AML-193 (cell line): ENCODE measurements at regions not wholly inside any gene's neighbourhood (a gene's known extent, or its start where the extent isn't known, plus 50 kb on each side); places are given as distances from the start of the nearest gene placed in this dataset.

Experiments used
- DNase-seq, 2 experiments: peaks; one replicate each; lab custom pipeline; 2025; lab: John Stamatoyannopoulos, UW

DNA sequence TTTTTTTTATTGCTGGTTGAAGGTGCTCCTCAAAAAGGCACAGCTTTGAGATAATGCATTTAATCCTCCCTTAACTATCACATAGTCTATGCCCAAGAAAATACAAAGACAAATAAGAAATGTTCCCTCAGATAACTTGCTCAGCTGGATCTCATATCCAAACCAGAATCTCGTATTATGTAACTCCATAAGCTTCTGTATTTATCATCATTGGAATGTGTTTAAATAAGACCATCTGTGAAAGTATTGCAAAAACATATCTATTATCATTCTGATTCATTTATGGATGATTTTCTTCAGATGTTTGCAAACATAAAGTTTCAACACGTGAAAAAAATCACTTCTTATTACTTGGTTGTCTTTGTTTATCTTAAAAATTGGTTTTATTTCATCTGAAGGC is 190.9 kb downstream of the IRS2 start:
- DNase-seq = no peak

DNA sequence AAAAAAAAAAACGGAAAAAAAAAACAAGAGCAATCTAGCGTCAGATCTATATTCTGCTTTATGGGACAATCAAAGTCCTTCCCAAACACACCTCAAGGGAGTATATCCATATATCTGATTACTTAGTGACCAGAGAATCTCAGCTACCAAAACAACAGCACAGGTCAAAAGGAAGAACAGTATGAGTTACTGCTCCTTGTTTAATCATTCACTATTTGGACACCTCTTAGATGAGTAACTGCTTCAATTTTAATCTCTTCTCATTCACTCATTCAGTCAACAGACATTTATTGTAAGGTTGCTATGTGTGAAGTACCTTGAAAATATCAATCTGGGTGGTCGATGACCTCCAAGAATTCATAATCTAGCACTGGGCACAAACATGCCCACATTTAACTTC is 193.2 kb downstream of the IRS2 start:
- no peak for DNase-seq

GRCh38 chr13:109592770-109593169 is 193.6 kb downstream of the IRS2 start:
- no peak for DNase-seq

DNA sequence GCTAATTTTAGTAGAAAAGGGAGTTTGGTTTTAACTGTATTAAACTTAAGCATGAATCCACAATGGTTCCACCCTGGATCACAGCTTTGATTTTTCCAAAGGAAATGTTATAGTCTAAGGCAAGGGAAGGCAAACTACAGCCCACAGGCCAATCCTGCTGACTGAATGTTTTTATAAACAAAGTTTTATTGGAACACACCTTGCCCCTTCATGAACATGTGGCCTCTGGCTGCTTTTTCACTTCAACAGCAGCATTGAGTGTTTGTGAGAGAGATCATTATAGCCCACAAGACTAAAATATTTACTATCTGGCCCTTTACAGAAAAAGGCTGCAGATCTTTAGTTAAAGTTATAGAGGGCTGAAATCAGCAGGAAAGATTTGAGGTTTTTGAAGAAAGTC is 198.7 kb downstream of the IRS2 start:
- no peak for DNase-seq

- no peak for DNase-seq
Measured at GRCh38 chr13:109586509-109587346, 199.7 kb downstream of the IRS2 start.

GRCh38 chr13:109584844-109585361 is 201.5 kb downstream of the IRS2 start:
- DNase-seq = no peak

GRCh38 chr13:109577191-109577700 is 209.1 kb downstream of the IRS2 start:
- no peak for DNase-seq

DNA sequence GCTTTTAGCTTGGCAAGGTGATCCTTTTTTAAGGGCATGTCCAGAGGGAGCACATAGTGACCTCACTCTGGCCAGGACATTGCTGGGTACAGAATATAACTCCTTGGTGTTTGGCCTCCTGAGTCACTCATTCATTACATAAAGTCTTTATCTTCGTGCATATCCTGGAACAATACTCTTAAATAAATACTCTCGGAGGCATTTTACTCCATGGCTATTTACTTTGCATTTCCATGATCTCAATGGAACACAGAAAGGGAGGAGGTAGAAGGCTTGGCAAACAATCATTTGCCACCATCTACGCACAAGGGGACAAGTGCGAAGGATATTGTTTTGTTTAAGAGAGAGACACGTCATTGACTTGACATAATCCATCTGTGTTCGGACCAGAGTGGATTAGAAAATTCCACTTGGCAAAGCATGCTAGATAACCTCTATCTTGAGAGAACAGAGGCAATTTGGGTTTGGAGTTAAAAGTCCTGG is 210.0 kb downstream of the IRS2 start:
- DNase-seq = no peak

DNA sequence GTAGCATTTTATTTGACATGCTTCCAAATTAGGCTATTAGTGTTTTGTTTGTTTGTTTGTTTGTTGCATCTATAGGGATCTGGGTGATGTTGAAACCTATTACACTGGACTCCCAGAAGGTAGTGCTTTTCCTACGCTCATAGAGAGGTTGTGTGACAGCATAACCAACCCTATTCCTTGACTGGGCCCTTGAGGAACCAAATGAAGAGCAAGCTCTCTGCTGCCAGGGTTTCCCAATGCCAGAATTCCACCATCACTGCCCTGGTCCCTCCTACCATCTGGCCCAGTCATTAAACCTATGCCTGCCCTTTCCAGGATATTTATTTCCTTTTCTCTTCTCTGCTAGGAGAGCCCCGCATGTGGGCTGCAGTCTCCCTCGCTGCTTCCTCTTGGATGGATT is 210.6 kb downstream of the IRS2 start:
- no peak for DNase-seq

- no peak for DNase-seq
Measured at GRCh38 chr13:109572389-109572788, 214.0 kb downstream of the IRS2 start.

DNA sequence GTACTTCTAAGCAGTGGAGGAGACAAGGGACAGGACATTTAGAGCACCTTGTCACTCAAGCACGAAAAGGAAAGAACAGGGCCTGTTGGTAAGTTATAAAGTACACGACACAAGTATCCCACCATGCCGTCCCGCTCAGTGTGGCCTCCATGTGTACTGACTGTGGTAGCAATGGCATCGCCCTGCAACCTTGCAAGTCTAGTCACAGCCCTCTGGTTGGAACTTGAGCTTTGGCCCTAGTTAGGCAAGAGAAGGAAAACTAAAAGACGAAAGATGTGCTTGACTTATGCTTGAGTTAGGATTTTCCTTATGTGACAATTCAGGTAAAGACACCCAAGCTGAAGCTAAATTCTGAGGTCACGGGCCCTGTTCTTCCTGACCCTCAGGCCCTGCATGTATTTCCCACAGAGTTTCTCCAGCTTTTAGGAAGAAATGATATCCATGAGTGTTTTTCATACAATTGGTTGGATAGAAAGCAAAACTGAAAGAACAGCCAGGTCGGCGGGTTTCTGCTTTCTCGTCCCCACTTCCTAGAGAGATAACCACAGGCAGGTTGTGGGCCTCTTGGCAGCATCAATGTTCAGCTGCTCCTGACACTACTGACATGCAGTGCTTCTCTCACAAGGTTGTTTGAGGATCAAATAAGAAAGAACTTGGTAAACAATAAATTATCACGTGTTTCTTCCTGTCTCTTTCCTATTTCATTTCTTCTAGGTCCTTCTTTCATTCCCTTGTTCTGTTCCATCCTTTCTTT is 216.2 kb downstream of the IRS2 start:
- DNase-seq = no peak

GRCh38 chr13:109568339-109568818 is 218.0 kb downstream of the IRS2 start:
- no peak for DNase-seq

DNA sequence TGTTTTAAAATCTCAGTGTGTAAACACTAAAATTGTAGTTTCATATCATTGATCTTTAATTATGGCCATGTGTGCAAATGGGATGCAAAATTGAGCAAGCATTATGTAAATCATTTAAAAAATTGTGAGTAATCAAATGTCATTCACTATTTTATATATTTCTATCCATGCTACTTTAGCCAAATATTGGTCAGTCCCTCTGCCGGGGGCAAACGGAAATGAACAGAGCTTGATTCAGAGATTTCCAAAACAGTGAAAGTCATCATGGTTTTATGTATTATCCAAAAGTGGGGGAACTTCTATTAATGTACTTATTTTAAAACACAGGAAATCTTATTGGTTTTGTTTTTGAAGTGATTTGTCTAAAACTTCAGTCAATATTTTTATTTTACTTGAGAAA is 219.1 kb downstream of the IRS2 start:
- DNase-seq = no peak

GRCh38 chr13:109565877-109566276 is 220.5 kb downstream of the IRS2 start:
- no peak for DNase-seq

DNA sequence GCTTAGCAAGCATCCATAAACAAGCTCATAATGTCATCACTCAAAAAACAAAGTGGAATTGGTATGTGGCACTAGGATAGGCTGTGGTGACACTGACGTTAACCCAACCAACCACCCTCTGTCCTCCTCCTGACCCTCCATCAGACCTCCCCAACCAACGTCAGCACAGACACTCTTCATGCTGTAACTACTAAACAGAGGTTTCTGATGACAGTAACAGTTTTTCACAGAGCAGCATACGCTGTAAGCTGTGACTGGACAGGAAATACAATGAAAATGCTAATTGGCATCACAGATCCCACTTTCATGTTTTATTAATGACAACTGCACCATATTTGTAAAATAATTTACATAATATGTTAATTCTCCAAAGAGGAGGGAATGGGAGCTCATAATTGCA is 238.0 kb downstream of the IRS2 start:
- no peak for DNase-seq

DNA sequence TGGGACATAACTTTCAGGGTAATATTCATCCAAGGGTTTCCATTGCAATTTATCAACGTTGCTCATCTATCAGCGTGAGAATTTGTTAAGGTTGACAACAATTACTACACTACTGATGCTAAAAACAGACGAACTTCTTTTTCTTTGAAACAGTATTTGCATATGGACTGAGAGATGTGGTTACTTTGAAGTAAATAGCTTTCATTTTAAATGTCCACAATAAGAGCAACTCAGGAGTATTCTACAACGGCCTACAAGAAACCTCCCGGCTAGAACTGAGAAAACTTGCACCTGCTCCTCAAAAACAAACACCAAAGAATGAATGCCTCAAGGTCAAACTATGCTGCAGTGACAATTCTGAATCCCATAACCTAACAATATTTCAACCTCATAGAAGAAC is 238.4 kb downstream of the IRS2 start:
- DNase-seq = no peak

DNA sequence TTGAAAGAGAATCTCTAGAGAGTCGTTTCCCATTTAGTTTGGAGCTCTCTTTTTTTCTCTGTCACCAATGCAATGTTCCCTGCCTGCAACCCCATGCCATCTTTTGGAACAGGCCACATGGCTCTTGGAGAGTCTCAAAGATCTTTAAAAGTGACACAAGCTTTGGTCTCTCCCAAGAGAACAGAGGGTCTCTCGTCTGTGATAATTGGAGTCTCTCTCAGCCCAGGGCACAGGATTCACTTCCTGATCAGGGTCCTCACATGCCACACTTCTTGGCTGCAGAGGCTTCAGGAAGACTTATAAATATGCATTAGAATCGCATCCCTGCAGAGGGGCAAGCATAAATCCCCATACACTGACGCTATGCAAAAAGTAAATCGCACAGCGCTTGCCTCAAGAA is 240.5 kb downstream of the IRS2 start:
- DNase-seq = no peak

- DNase-seq = no peak
Measured at GRCh38 chr13:109541081-109541480, 245.3 kb downstream of the IRS2 start.

- no peak for DNase-seq
Measured at GRCh38 chr13:109537584-109537983, 248.8 kb downstream of the IRS2 start.

DNA sequence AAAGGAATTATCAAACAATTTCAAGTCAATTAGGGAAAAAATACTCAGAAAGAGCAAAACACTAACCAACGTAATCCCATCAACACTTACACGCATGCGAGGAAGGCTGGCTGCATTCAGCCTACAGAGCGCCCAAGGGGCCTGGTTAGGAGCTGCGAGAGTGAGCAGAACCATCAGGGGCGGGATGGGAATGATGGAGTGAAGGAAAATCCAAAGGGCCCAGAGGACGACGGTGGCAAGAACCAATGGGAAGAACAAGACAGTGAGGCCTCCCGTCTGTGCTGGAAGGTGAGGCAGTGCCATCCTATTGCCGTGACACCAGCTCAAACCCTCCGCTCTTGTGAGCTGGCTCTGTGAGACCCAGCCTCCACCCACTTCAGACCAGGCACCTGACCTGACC is 253.0 kb downstream of the IRS2 start:
- no peak for DNase-seq

DNA sequence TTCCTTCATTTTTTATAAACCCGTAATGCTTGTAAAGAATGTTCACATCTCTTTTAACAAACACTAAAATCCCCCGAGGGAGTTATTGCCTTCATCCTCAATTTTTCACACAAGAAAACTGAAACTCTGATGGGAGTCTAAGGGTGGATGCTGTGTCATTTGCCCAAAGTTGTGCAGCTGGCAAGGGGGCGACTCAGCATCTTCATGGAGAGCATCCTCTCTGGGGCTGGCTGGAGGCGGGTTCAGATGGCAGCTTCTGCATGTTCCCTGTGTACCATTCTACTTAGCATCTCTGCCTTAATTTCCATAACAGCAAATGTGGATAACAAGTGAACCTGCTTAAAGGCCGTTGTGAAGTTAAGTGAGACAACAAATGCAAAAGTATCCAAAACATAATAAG is 256.4 kb downstream of the IRS2 start:
- DNase-seq = no peak

- no peak for DNase-seq
Measured at GRCh38 chr13:109521719-109522118, 264.7 kb downstream of the IRS2 start.

DNA sequence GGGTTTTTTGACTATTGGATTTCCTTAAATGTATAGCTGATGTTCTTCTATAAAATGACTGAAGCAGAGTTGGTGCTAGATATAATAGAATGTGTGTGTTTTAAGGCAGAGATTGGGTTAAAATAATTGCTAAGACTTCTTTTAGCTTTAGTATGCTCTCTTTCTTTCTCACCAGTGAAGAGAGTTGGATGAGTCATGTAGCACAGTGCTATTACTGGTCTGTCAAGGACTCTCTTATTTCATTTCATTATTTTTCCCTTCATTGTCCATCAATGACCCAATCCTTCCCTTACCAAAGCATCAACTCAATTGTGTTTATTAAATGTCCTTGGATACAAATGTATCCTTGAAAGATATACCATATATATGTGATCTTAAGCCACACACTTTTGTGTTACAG is 268.9 kb downstream of the IRS2 start:
- no peak for DNase-seq
